GM04503 (cell line): ENCODE measurements at regions not wholly inside any gene's neighbourhood (a gene's known extent, or its start where the extent isn't known, plus 50 kb on each side); places are given as distances from the start of the nearest gene placed in this dataset.

ENCODE experiments used
- DNase-seq: peaks from one replicate; pipeline ENCODE4 v3.0.0-alpha.2; 2012; ENCODE audit warnings: low read depth

DNA sequence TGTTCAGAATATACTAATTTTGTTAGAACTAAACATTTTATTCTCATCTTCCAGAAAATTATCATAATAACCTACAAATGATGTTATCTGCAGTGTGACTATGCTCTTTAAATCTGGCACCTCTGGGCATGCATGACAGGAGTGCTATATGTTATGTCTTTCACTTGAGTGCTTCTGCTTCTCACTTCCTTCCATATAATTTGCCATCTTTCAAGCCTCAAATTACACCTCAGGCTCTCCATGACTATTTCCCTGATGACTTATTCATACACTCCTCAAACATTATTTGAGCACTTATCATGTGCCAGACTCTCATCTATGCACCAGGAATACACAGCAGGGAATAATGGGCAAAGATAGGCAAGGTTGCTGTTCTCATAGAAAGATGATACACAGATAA, 219.3 kb upstream of the POU2AF2 start:
- no peak for DNase-seq

DNA sequence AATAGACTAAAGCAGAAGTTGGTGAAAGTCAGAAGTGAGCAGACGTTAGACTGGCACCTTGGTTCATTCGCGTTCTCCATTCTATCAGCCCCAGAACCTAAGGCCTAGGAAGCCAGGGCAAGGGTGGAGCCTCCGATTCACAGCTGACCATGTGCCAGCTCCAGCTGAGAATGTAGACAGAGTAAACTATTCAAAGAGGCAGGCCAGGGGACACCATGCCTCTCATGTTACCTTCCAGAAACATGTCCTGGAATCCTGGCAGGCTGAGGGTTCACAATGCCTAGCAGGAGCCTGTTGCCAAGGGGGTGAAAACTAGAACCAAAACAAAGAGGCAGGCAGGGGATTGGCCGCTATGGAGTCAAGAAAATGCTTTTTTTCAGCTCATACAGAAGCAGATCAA, 224.4 kb upstream of the POU2AF2 start:
- no peak for DNase-seq

DNA sequence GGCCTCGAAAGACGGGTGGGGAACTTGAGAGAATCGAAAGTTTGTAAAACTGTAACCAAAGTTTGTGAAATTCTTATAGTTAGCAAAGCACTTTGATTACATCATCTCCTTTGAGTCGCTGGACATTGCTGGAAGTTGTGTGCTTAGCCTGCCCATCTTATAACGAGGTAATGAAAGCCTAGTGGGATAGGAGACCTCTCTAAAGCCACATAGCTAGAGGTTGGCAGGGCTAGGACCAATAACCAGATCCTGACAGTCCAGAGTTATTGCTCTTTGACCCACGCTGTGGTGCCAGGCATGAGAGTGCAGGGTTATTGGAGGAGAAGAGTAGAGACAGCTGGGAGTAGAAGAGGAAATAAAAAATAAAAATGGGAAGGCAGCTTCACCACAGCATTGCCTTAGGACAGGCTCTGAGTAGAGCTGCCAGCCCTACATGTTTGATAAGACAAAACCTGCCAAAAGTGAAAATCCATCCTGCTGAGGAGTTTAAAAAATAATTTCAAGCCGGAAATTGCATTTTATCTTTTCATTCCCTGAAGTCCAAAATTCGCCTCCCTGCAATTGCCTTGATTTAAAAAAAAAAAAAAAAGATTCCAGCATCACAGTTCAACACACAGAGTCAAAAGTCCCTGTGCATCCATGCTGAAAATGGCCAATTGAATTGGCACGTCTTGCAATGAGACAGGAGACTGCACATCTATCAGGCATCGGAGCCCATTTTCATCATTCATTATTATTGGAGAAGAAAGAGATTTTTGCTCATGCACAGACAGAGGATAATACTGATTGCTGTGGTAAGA, 225.5 kb upstream of the POU2AF2 start:
- DNase-seq: no peak

DNA sequence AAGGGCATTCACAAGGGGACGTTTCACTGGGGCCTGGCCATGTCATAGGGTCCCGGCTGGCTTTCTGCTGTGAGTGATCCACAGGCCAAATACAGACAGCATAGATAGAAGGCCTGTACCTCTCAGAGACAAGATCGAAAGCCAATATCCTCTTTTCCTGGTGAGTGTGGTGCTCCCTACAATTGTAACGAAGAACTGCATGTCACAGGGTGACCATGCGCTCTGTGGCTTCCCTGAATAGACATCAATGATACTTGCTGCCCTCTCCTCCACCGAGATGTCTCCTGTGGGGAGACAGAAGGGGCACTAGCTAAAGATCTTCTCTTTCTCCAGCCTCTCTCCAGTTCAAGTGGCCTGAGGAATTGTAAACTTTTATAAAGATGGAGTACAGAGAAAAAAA, 226.1 kb upstream of the POU2AF2 start:
- DNase-seq: no peak

DNA sequence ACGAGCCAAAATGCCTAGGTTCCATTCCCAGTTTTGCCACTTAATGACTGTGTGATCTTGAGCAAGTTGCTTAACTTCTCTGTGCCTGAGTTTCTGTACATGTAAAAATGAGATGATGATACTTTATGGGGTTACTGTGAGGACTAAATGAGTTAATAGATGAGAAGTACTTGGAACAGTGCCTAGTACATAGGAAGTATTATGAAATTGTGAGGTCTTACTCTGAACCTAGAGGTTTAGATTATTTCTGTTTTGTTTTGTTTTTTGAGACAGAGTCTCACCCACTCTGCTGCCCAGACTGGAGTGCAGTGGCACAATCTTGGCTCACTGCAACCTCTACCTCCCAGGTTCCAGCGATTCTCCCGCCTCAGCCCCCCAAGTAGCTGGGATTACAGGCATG, 227.0 kb upstream of the POU2AF2 start:
- no peak for DNase-seq

DNA sequence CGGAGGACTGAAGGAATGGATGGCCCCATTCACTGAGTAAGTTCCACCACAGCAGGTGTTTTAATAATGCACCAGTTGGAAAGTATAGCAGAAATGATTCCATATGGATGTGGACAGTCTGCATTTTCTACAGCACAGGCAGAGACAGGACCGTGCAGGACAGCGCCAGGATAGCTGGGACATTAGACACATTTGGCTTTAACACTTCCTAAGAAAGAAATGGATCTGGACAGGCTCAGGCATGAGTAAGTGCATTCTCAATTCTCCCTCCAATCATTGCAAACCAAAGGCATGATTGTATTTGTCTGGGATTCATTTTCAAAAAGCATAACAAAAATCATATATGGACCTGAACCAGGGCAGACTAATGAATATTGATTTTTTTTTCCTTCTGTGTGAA, 233.0 kb upstream of the POU2AF2 start:
- DNase-seq: no peak

DNA sequence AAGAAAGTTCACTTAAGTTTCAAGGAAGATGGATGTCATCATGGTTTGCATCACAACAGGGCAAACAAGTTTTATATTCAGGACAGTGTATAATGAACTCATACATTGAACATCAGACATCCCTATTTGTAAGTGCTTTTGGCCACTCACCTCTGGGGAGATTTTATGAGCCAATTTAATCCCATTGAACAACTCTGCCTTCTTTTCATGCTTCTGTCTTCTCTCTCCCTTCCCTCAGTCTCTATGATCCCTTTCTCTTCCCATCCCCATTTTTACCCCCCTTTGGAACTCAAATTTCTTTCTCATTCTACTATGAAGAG, 234.3 kb upstream of the POU2AF2 start:
- DNase-seq: no peak

DNA sequence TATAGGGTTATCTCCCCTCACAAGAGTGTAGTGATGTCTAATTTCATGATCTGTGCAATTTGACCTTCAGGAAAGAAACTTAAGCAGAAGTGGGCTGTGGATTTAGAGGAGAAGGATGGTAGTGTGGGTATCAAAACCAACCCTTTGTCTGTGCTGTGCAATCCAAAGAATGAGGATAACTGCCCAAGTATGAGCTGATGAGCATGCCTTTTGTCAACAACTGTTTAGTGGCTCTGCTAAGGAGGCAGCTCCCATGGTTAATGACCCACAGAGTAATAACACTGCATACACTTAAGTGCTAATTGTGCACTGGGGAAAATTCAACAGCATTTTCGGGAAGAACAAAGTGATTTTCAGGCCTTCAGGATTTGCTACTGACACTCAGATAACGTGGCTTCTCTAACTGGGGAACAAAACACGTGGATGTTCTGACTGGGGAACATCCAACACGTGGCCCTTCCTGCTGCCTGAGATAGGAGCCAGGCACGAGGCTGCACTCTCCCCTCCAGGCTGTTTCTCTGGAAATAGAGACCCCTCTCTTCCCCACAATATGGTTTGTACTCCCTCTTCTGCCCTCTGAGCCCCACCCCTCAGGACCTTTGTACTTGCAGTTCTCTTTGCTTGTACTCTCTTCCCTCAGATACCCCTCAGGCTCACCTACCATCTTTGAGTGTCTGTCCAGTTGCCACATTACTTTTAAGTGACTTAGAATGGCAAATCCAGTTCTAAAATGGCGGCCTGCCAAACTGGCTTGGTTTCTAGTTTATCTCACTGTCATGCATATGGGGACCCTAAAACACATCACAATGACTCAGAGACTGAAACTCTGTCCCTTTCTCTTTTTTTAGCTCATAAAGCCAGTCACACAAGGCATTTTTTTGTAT, 234.9 kb upstream of the POU2AF2 start:
- no peak for DNase-seq

DNA sequence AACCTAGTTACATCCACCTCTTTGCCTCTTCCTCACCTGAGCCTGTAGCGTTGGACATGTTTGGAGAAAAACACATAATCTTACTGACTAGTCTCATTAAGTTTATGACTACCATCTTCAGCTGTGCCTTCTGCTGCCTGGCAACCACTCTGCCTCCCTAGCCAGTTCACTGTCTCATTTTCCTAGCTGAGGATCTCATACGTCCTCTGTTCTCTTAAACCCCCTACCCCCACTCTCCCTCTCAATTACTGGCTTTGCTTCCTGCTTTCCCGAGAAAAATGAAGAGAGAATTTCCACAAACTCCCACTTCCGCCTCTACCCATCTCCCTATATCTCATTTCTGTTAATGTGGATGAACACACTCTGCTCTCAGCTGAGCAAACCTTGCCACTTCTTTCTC, 239.3 kb upstream of the POU2AF2 start:
- no peak for DNase-seq

DNA sequence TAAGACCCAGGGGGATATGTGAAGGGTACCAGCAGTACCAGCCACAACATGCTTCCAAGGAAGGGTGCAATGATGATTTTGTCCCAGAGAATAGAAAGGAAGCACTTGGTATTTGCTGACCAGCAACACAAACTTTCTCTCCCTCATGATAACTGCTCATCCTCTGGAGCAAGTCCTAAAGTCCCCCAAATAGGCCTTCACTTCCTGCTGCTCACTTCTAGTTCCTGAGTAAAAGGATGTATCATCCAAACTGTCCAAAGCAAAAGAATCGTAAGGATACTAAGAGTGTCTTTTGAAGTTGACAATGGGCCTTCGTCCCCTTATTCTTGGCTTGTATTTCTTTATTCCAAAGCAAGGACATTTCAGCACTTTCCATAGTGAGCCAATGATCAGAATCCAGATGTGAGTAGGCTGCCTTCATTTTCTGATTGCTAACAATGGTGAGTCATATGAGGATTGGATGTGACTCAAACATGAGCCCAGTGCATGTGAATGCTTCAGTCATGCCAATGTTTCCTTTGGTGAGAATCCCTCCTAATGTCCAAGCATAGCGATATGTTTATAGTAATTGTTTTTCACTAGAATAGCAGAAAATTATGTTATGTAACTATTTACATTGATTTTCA, 243.4 kb upstream of the POU2AF2 start:
- DNase-seq: peak; percentile 62

DNA sequence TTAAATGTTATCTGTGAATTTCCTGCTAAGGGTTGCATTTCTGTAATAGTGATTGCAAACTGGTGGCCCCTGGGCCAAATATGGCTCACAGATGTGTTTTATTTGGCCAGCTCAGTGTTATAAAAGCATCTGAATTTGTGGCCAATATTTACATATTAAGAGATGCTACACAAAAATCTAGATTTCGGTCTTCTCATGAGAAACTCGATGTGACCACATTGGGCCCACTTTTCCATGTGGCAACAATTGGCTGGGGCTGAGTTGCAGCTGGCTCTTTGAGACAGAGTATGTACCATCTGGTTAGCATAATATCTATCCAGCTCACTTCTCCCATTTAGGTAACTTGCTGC, 244.5 kb upstream of the POU2AF2 start:
- no peak for DNase-seq

DNA sequence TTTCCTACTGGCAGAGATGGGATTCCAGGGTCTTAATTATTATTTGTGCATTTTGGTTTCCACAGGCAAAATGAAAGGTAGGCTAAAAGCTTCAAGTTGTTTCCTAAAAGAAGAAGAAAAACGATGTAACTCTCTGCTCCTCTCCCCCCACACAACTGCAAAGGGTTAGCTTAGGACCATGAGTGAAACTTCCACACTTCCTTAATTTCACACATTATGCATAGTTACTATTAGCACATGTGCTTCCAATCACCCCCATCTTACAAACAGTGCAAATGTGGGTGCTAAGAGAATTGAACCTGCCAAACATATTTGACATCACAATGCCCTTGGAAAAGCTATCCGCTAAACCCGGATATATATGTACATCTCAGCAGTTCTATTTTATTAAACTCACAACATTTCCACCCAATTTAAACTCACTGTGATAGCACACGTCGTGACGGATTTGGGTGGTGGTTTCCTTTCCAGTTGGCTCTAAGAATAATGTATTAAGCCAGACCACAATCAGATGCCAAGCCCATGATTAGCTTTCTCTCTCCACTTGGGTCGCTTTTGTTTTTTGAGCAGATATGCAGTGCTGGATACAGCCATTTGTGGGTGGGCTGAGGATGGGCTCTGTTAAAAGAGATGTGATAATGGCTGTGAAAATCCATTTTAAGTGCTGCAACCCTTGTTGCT, 245.0 kb upstream of the POU2AF2 start:
- DNase-seq: no peak

DNA sequence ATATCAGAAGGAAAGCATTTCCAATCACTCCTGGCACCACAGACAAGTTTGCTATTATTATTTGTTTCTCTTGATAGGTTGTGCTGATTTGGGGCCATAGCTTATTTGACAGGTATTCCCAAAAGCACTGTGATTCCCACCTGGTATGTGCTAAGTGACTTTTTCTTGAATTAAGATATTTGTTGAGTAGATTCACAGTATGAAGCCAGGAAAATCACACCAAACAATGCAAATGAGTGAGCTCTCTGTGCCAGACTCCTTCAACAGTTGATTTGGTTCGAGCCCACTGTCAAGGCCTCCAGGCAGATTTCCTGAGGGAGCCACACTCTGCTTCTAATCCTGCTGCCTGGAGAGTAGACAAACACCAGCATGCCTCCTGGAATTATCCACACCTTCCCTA, 253.0 kb upstream of the POU2AF2 start:
- DNase-seq: no peak

DNA sequence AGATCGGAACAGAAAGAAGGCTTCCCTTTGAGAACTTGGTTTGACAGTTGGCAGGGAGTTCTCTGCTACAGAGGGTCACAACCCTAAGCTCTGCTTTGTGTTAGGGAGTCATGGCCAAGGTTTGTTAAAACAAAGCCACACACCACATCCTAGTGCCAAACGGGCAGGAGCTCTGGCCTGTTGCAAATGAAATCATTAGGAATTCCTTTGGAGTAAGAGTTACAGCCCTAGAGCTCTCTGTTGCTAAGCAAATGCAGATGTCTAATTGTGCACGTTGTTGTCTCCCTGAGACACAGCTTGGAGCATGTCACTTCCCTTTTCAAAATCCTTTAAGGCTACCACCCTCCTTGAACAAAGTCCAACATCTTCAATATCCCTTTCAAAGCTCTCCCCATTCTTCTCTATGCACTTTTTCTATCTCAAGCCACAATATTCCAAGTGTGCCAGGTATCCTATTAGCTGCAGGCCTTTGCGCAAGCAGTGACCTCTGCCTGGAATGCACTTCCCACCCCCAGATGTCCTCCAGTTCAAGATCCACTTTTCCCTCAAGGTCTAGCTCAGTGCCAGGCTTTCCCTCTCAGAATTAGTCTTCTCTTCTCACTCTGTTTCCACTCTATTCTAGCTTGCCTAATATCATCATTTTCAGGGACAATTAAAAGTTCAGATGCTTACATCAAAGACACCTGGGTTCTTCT, 253.7 kb upstream of the POU2AF2 start:
- no peak for DNase-seq

DNA sequence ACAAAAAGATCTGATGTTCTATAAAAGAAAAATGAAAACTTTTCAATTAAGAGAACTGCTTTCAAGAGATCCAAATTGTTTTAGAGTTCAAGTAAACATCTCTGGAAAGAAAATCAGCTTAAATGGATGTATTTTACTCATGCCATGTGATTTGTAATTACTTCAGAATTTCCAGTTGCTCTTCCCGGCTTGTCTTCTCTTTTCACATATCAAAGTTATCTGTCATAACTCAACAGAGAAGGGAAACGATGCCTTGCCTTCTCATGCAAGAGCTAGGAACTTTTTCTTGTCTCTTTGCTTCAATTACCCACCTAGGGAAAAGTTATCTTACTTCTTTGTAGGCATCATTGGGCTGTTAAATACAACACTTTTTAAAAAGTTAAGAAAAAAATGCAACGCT, 255.2 kb upstream of the POU2AF2 start:
- DNase-seq: no peak

DNA sequence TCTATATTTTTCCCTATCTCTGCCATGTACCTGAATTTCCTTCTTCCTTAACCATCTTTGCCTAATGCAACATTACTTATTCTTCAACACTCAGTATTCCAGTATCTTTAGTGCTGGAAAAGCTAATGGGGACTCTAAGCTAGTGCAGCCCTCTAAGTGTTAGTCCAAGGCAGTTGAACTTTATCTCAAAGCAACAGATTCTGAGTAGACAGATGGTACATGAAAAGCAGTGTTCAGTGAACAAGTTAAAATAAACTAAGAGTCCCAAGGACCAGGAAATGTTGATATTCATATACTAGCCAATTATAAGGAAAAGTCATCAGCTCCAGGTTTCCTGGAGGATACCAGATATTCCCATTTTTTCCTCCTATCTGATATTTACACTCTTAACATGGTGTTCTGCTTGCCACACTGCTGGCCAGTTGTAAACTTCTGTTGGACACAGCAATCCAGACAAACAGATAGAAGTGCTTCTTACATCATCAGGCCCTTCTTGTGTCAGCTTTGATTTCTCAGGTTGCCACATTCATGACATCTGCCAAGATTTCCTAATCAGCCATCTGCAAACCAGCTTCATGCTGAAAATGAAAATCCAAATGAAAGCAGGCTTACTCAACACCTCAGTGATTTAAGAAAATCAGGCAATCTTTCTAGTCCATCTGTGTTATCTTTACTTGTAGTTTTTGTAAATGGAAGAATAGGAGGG, 255.9 kb upstream of the POU2AF2 start:
- no peak for DNase-seq

DNA sequence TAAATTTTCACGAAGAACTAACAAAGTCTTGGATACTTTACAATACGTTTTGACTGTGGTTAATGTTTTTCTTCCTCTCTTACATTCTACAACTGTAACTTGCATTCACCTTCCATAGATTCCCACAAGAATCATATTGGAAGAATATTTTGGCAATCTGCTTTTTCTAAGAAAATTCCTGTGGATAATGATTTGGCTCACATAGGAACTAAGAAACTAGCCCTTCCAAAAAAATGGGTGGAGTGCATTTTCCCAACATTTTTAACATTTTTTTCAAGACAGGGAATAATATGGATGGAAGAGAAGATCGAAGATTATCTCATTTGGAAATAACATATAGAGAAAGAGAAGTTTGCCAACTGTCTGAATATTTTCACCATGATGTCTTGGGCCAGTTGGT, 256.9 kb upstream of the POU2AF2 start:
- no peak for DNase-seq

DNA sequence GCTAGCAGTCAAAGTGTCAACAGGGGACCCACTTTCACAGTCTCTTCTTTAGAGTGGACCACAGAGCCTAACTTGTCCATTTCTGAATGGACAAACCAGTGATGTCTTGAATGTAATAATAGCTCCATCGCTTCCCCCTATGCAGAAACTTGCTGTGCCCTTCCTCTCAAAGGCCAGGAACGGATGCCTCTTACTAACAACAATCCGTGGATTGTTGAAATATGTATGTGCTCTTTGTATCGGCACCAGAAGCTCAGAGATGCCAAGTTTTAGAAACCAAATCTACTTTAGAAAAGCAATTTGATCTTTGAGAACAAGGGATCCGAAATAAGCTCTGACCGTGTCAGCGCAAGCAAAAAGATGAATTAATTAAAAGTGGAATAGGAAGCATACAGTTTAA, 259.5 kb upstream of the POU2AF2 start:
- DNase-seq: no peak

DNA sequence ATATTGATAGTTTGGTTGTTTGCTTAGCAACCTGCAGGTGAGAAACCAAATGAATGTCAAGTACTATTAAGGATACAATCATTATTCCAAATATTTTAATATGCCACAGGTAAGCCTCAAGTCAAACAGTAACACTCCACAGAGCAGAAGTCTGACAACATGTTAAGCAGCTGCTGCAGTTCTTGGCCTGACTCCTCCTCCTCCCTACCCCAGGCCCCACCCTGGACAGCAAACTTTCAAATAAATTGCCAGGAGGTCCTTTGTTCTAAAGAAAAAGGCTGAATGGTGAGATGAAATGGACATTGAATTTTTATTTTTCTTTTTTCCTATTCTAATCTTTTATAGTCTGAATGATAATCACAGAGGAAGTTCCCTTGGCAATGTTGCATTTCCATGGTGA, 260.0 kb upstream of the POU2AF2 start:
- no peak for DNase-seq

DNA sequence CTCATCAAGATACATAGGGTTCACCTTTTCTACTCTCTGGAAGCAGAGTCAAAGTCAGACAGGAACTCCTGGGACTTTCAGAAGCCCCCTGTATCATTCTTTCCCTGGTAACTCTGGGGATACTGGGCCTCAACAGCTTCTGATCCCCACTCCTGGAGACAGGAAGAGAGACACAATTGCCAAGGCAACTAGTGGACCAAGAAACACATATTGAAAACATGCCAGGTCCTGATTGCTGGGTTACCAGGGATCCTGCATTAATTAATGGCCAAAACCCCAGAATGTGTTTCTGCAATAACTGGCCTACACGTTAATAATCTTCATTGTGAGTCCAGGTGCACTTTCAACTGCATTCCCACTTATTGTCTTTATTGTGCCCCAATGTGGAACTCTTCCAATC, 260.8 kb upstream of the POU2AF2 start:
- no peak for DNase-seq

DNA sequence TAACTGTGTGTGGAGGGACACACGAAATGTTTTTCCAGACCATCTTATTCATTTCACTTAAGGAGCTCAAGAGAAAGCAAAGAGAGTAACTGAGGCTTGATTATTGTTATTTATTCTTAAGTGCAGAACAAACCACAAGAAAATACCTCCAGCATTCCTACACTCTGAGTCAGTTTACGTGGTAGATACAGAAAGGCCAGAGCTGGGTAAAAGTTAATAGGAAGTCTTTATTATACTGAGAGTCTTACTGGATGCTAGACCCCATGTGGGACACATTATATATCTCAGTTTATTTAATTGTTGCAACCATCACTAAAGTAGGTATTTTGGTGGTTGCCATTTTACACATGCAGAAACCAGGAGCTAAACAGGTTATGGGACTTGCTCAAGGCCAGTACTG, 261.4 kb upstream of the POU2AF2 start:
- no peak for DNase-seq

DNA sequence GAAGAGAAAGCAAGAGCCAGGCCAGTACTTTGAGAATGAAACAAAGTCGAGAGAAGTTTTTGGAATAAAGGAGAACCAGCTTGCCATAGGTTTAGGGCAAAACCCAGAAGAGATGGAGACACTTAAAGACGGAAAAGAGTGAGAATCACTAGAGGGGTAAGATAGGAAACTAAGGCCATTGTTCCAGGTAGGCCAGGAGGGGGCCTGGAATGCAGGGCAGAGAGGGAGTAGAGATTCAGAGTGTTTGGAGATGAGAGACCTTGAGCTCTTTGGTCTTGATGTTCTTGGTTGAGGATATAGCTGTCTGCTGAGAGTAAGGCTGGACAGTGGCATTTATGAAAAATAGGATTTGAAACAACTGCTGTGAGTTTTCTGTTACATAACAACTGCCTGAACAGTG, 263.3 kb upstream of the POU2AF2 start:
- no peak for DNase-seq
